GM12892 (cell line): ENCODE measurements at regions not wholly inside any gene's neighbourhood (a gene's known extent, or its start where the extent isn't known, plus 50 kb on each side); places are given as distances from the start of the nearest gene placed in this dataset.

Source experiments
- POLR2A ChIP-seq: IDR thresholded peaks from 2 replicates; pipeline ENCODE4 v1.6.1; 2011; ENCODE audit warnings: low read depth, low read length, control low read depth
- POLR2AphosphoS5 ChIP-seq: IDR thresholded peaks from 2 replicates; pipeline ENCODE4 v1.6.1; 2011; ENCODE audit warnings: low read depth, low read length, control low read depth
- TAF1 ChIP-seq: IDR thresholded peaks from 2 replicates; pipeline ENCODE4 v1.6.1; 2011; ENCODE audit warnings: low read depth, mild to moderate bottlenecking, control low read depth, low read length, borderline replicate concordance

DNA sequence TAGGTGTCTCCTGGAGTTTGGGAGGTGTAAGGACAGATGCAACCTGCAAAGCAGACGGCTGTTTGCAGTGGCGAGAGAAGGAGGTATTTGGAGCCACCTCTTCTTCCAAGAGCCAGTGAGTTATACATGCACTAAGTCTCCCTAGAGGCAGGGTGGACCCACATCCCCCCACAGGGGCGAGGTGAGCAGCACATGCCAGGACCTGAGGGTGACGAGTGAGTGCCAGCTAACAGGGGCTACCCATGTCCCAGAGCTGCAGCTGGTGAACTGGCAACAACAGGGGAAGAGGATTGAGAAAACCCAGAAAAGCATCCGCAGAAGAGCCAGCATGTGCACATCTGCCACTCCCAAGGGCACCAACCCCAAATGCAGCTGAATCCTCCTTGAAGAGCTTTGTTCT is 95.1 kb downstream of the CD83 start:
- no peak for TF ChIP-seq POLR2A
- no peak for TF ChIP-seq TAF1
- no peak for TF ChIP-seq POLR2AphosphoS5
